M059J (cell line): ENCODE measurements at regions not wholly inside any gene's neighbourhood (a gene's known extent, or its start where the extent isn't known, plus 50 kb on each side); places are given as distances from the start of the nearest gene placed in this dataset.

Experiments
- DNase-seq: peaks from one replicate; pipeline ENCODE4 v3.0.0-alpha.2; 2012; ENCODE audit warnings: low read depth

- DNase-seq, result no peak
These were observed 91.7 kb upstream of the MYL2 start for GRCh38 chr12:111011999-111012600.

- no peak for DNase-seq
These were observed 90.7 kb upstream of the MYL2 start for GRCh38 chr12:111010916-111011657.

GRCh38 chr12:111010061-111010460 lies 89.7 kb upstream of the MYL2 start:
- no peak for DNase-seq

GRCh38 chr12:111006621-111007020 lies 86.2 kb upstream of the MYL2 start:
- no peak for DNase-seq

GRCh38 chr12:110998971-110999370 lies 78.6 kb upstream of the MYL2 start:
- no peak for DNase-seq

- DNase-seq, result no peak
These were observed 77.8 kb upstream of the MYL2 start for GRCh38 chr12:110998165-110998564.

- no peak for DNase-seq
These were observed 76.0 kb upstream of the MYL2 start for GRCh38 chr12:110996415-110996814.

GRCh38 chr12:110995615-110996014 lies 75.2 kb upstream of the MYL2 start:
- DNase-seq, result no peak

- no peak for DNase-seq
These were observed 74.6 kb upstream of the MYL2 start for GRCh38 chr12:110995016-110995415.

- no peak for DNase-seq
These were observed 73.1 kb upstream of the MYL2 start for GRCh38 chr12:110993434-110993833.

- DNase-seq, result no peak
These were observed 72.5 kb upstream of the MYL2 start for GRCh38 chr12:110992909-110993308.

GRCh38 chr12:110983811-110984210 lies 63.4 kb upstream of the MYL2 start:
- DNase-seq, result no peak

GRCh38 chr12:110972866-110973265 lies 52.5 kb upstream of the MYL2 start:
- no peak for DNase-seq

GRCh38 chr12:110971936-110972335 lies 51.6 kb upstream of the MYL2 start:
- no peak for DNase-seq

- no peak for DNase-seq
These were observed 51.0 kb upstream of the MYL2 start for GRCh38 chr12:110971189-110971920.
